HG03520 (cell line): ENCODE measurements at regions not wholly inside any gene's neighbourhood (a gene's known extent, or its start where the extent isn't known, plus 50 kb on each side); places are given as distances from the start of the nearest gene placed in this dataset.

Source experiments
- ATAC-seq: cut with Tn5 transposase; IDR thresholded peaks from one replicate; pipeline ENCODE4 v1.9.1; 2021; ENCODE audit warnings: mild to moderate bottlenecking, moderate library complexity; ENCODE audit not compliant: unreplicated experiment

DNA sequence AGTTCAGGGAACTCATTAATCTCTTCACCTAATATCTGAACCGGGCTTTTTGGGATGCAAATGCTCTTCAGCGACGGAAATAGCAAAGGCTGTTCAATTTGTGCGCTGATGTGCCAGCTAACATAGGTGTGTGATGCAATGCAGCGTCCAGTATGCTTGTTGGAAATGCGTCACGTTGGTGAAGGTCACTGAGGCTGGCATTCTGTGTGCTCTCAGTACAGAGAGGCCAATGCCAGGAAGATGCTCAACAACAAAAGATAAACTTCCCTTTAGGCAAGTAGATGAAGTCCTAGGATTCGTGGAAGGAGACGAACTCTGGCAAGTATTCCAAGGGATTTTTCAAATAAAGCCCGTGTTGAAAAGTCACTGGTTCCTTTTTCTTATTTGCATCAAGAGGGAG is 649.5 kb upstream of the MKI67 start:
- no peak for ATAC-seq

GRCh38 chr10:128776673-128777252 is 650.5 kb upstream of the MKI67 start:
- no peak for ATAC-seq

DNA sequence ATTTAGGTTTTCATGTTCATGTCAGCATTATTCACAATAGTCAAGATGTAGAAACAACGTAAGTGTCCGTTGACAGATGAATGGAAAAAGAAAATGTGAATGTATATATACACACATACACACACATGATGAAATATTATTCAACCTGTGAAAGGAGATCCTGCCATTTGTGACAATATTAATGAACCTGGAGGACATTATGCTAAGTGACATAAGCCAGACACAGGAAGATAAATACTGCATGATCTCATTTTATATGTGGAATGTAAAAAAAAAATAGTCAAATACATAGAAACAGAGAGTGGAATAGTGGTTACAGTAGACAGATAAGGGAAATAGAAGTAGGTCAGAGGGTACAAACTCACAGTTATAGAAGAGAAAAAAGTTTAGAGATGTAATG is 651.1 kb upstream of the MKI67 start:
- no peak for ATAC-seq

GRCh38 chr10:128779416-128779815 is 653.2 kb upstream of the MKI67 start:
- ATAC-seq: no peak

GRCh38 chr10:128780156-128780761 is 654.0 kb upstream of the MKI67 start:
- ATAC-seq: no peak

DNA sequence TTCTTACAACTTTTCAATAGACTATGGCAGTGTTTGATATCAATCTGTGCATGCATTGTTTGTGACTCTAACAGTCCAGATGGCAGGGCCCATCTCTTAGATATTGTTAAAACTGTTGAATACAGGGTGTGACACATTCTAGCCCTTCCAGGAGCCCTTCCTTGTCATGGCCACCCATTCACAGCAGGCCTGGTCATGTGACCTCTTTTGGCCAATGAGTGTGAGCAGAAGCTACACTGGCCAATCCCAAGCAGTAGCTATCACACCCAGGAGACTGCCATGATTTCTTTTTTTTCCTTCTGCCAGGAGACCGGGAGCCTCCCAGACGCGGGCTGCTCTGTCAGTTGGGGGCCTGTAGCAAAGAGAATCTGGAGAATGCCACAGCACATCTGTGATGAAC is 655.4 kb upstream of the MKI67 start:
- ATAC-seq: no peak

DNA sequence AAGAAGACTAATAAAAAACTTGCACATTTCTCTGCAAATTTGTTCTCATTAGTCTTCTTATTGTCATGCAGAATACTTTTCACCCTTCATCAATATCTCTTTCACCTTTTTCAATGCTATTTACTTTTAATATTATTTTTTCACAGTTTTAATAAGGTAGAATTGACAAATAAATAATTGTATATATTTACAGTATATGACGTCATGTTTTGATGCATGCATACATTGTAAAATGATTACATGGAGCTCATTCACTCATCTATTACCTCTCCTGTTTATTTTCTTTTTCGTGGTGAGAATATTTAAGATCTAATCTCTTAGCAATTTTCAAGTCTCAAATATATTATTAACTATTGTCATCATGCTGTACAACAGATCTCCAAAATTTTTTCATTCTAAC is 658.2 kb upstream of the MKI67 start:
- ATAC-seq: no peak

- no peak for ATAC-seq
These were observed 666.4 kb upstream of the MKI67 start for GRCh38 chr10:128792426-128793140.

- ATAC-seq: no peak
These were observed 667.8 kb upstream of the MKI67 start for GRCh38 chr10:128793726-128794655.

DNA sequence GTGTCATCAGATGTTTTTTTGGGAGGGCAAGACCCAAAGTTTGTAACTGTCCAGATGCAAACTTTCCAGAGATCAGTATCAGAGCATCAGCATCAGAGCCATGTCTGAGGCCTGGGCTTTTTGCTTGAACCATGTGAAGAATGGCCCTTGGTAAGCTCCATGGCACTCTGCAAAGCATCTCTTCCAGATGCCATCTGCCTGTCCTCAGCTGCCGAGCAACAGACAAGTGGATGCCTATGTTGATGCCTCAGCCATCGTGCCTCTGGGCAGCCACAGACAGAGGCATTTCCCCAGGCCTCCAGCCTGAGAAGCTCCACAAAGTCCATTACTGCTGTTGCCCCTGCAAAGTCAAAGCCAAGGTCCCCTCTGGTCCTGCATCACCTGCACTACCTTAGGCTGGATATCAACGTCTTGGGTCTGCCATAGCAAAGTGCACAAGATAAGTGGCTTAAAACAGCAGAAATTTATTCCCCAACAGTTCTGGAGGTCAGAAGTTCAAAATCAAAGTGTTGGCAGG is 670.2 kb upstream of the MKI67 start:
- ATAC-seq: no peak

- ATAC-seq: no peak
These were observed 665.0 kb upstream of the MGMT start for GRCh38 chr10:128802062-128802461.

DNA sequence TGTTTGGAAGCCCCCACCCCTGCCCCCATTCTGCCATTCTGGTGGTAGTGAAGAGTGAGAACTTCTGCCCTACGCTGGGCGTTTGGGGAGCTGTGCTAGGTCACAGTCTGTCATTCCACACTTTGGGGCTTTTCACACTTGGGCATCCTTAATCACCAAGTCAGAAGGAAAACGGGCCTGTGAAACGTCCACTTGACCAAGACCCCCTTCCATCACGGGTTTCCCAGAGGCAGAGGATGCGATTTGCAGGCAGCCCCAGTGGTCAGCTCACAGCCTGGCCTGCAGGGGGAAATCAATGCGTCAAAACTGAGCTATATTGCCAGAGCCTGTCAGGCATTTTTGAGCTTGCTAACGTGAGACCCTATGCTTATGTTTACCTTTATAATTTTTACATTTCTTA is 663.3 kb upstream of the MGMT start:
- ATAC-seq: no peak

- no peak for ATAC-seq
These were observed 662.6 kb upstream of the MGMT start for GRCh38 chr10:128804411-128804810.

DNA sequence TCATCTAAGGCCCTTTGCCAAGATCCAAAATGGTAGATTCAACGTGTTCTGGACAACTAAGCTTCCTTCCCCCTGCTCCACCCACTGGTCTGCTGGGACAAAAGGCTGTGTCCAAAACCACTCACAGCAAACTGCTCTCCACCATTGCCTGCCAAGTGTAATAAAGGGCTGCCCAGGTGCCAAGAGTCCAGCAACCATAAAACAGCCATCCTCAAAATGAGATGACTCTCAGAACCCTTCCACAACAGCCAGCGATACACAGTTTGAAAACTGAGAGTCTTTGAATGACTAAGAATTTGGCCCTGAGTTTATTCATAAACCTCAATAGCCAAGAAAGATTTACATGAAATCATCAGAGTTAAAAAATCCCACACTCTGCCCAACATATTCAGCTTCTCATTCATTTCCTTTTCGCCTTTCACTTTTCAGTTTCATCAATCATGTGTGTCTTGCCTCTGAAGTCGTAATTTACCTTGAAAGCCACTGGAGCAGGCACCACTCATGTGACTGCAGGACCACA is 658.1 kb upstream of the MGMT start:
- no peak for ATAC-seq

DNA sequence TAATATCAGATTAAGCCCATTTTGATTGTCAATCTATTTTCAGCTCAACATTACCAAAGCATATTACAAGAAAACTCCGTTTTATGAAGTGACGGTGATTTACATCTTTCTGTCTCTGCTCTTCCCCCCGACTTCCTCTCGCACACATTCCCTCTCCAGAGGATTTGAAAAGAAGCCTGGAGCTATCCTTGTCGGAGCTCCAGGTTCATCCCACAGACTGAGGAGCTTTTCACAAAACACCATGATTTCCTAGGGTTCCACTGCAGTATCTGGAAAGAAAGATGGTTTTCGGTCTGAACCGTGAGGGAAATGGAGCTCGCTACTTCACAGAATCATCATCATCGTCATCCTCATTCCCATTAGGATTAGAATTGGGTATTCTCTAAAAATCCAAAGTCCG is 655.5 kb upstream of the MGMT start:
- ATAC-seq: no peak

- ATAC-seq: no peak
These were observed 655.0 kb upstream of the MGMT start for GRCh38 chr10:128812000-128812399.

DNA sequence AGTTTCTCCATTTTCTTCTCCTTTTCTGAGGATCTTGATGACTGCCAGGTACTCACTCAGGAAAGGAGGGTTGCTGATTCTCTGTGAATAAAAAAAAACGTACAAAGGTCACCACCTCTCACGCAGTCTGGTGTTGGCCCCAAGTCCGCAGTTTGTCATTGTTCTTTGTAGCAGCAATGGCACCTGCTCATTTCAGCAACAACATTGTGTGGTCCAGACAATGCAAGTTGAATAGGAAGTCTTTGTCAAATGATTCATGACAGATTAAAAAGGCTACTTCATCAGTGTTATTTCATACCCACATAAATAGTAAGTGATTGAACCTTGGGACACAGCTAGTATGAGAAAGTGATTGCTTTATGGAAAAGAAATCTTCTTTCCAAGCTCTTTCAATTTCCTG is 653.5 kb upstream of the MGMT start:
- ATAC-seq: no peak

- ATAC-seq: no peak
These were observed 653.0 kb upstream of the MGMT start for GRCh38 chr10:128814024-128814423.

- no peak for ATAC-seq
These were observed 652.3 kb upstream of the MGMT start for GRCh38 chr10:128814782-128815181.

DNA sequence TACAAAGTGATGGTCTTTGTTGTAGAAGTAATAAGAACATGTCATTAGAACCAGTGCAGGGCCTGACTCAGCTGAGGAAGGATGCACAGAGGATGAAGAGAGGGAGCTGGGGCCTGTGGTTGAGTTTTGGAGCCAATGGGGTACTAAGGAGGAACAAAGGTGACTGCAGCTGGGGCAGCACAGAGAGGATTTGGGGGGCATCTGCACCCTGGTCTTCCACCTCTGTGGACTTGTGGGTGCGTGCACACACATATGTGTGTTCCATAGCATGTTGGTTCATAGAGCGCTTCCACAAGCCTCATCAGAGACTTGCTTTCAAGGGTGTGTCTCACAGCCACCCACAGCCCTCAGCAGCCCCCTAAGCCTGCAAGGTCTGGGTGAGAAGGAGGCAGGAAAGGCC is 650.3 kb upstream of the MGMT start:
- ATAC-seq: no peak

GRCh38 chr10:128817636-128818035 is 649.4 kb upstream of the MGMT start:
- no peak for ATAC-seq
